GM21619 (cell line): ENCODE measurements at regions not wholly inside any gene's neighbourhood (a gene's known extent, or its start where the extent isn't known, plus 50 kb on each side); places are given as distances from the start of the nearest gene placed in this dataset.
A peak's percentile ranks its signal among the peaks of the same experiment; 100 is the strongest.
"Not testable (repeated sequence)": the region's sequence is repeated elsewhere in the genome, so short reads cannot be mapped to it uniquely, and the experiment has no call there.

Source experiments
- ATAC-seq: cut with Tn5 transposase; IDR thresholded peaks from one replicate; pipeline ENCODE4 v1.9.1; 2021; ENCODE audit not compliant: unreplicated experiment

- no peak for ATAC-seq
Observed at GRCh38 chr6:18586133-18586532, 199.0 kb downstream of the RNF144B start.

- ATAC-seq = peak; percentile 84
Observed at GRCh38 chr6:18595774-18596530, 208.8 kb downstream of the RNF144B start.

- ATAC-seq = no peak
Observed at GRCh38 chr6:18596531-18596835, 209.3 kb downstream of the RNF144B start.

GRCh38 chr6:18598551-18599264, 211.6 kb downstream of the RNF144B start:
- ATAC-seq = no peak

- no peak for ATAC-seq
Observed at GRCh38 chr6:18600255-18600654, 213.1 kb downstream of the RNF144B start.

GRCh38 chr6:18601516-18602020, 214.4 kb downstream of the RNF144B start:
- no peak for ATAC-seq

- no peak for ATAC-seq
Observed at GRCh38 chr6:18602931-18603330, 215.8 kb downstream of the RNF144B start.

GRCh38 chr6:18603361-18603760, 216.2 kb downstream of the RNF144B start:
- ATAC-seq = no peak

- ATAC-seq = no peak
Observed at GRCh38 chr6:18605841-18606240, 218.7 kb downstream of the RNF144B start.

- ATAC-seq = no peak
Observed at GRCh38 chr6:18609715-18610114, 222.6 kb downstream of the RNF144B start.

- ATAC-seq = no peak
Observed at GRCh38 chr6:18613319-18613925, 226.3 kb downstream of the RNF144B start.

- no peak for ATAC-seq
Observed at GRCh38 chr6:18629571-18629970, 242.4 kb downstream of the RNF144B start.

GRCh38 chr6:18632670-18633410, 245.7 kb downstream of the RNF144B start:
- no peak for ATAC-seq

- no peak for ATAC-seq
Observed at GRCh38 chr6:18634912-18635311, 247.8 kb downstream of the RNF144B start.

GRCh38 chr6:18640134-18640533, 253.0 kb downstream of the RNF144B start:
- ATAC-seq = no peak

- ATAC-seq = no peak
Observed at GRCh38 chr6:18640754-18641153, 253.6 kb downstream of the RNF144B start.

GRCh38 chr6:18654821-18655220, 267.7 kb downstream of the RNF144B start:
- no peak for ATAC-seq

GRCh38 chr6:18656506-18656905, 269.4 kb downstream of the RNF144B start:
- ATAC-seq = no peak

- ATAC-seq = not testable (repeated sequence)
Observed at GRCh38 chr6:18659994-18660393, 272.8 kb downstream of the RNF144B start.

GRCh38 chr6:18663011-18663410, 275.9 kb downstream of the RNF144B start:
- no peak for ATAC-seq

GRCh38 chr6:18664401-18664800, 277.3 kb downstream of the RNF144B start:
- ATAC-seq = no peak
